ENCODE measurements at regions not wholly inside any gene's neighbourhood (a gene's known extent, or its start where the extent isn't known, plus 50 kb on each side); places are given as distances from the start of the nearest gene placed in this dataset.

DNA sequence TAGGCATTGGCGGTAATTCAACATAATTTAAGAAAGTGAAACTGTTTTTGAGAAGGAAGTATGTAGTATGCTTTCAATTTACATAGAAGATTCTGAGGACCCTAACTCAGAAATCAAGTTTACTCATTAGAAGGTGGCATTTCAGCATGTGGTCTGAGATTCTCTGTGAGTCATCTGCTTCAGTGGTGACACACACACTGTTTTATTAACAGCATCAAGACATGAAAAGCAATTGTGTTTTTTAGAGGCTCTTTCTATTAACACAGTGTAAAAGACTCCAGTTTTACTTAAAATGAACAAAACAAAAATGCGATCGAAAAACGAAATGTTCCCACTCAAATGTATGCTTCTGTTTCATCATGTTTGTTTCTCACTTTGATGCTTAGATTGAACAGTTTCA lies 802.1 kb upstream of the SLITRK6 start:
- TF ChIP-seq, protein P1, sequence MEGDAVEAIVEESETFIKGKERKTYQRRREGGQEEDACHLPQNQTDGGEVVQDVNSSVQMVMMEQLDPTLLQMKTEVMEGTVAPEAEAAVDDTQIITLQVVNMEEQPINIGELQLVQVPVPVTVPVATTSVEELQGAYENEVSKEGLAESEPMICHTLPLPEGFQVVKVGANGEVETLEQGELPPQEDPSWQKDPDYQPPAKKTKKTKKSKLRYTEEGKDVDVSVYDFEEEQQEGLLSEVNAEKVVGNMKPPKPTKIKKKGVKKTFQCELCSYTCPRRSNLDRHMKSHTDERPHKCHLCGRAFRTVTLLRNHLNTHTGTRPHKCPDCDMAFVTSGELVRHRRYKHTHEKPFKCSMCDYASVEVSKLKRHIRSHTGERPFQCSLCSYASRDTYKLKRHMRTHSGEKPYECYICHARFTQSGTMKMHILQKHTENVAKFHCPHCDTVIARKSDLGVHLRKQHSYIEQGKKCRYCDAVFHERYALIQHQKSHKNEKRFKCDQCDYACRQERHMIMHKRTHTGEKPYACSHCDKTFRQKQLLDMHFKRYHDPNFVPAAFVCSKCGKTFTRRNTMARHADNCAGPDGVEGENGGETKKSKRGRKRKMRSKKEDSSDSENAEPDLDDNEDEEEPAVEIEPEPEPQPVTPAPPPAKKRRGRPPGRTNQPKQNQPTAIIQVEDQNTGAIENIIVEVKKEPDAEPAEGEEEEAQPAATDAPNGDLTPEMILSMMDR (IDR thresholded peaks at IDR 0.05; ENCODE audit: low read length), result no peak
- no peak for TF ChIP-seq EZH2 (IDR thresholded peaks at IDR 0.05; ENCODE audit: borderline replicate concordance, low read length)

All from OCI-LY1 (cell line).